SJCRH30 (cell line): ENCODE measurements at regions not wholly inside any gene's neighbourhood (a gene's known extent, or its start where the extent isn't known, plus 50 kb on each side); places are given as distances from the start of the nearest gene placed in this dataset.

Experiments used
- DNase-seq, 2 experiments: peaks; one replicate each; pipeline ENCODE4 v3.0.0-alpha.2; 2015 to 2020
- H3K27ac ChIP-seq: fragments of 250-450 bp; sonication (Bioruptor Pico); 2 replicates; pipeline ENCODE4 v1.5.1; 2020; ENCODE audit warnings: mild to moderate bottlenecking, moderate library complexity
- H3K27me3 ChIP-seq: fragments of 250-450 bp; sonication (Bioruptor Pico); 2 replicates; pipeline ENCODE4 v1.5.1; 2020; ENCODE audit warnings: mild to moderate bottlenecking, moderate library complexity
- H3K36me3 ChIP-seq: fragments of 250-450 bp; sonication (Bioruptor Pico); 2 replicates; pipeline ENCODE4 v1.5.1; 2020; ENCODE audit warnings: mild to moderate bottlenecking, moderate library complexity
- H3K4me1 ChIP-seq: fragments of 250-450 bp; sonication (Bioruptor Pico); 2 replicates; pipeline ENCODE4 v1.5.1; 2020; ENCODE audit warnings: mild to moderate bottlenecking, moderate library complexity
- H3K4me3 ChIP-seq: fragments of 250-450 bp; sonication (Bioruptor Pico); 2 replicates; pipeline ENCODE4 v1.5.1; 2020; ENCODE audit warnings: mild to moderate bottlenecking, moderate library complexity
- H3K9me3 ChIP-seq: fragments of 250-450 bp; sonication (Bioruptor Pico); replicated peaks from 2 replicates; pipeline ENCODE4 v1.5.1; 2020; ENCODE audit warnings: mild to moderate bottlenecking, moderate library complexity

GRCh38 chr3:18841422-18842343 is 306.6 kb upstream of the KCNH8 start:
- Histone ChIP-seq H3K4me3 (no peak overlapping the region), H3K27ac (no peak overlapping the region), H3K27me3 (no peaks in the 10 kb centered on the region)

GRCh38 chr3:18840535-18841137 is 307.7 kb upstream of the KCNH8 start:
- no peaks in the 10 kb centered on the region for H3K36me3 ChIP-seq
- H3K4me3 ChIP-seq: no peak overlapping the region
- H3K9me3 ChIP-seq: no peaks in the 10 kb centered on the region

More at GRCh38 chr3:18841422-18842343, 306.6 kb upstream of the KCNH8 start:
- no peak for DNase-seq
- H3K4me1 ChIP-seq: no peaks in the 10 kb centered on the region
- H3K9me3 ChIP-seq: no peaks in the 10 kb centered on the region
- H3K36me3 ChIP-seq: no peaks in the 10 kb centered on the region

GRCh38 chr3:18838758-18839157 is 309.6 kb upstream of the KCNH8 start:
- no peaks in the 10 kb centered on the region for H3K36me3 ChIP-seq
- no peaks in the 10 kb centered on the region for H3K27me3 ChIP-seq
- H3K27ac ChIP-seq: no peak overlapping the region
- no peaks in the 10 kb centered on the region for H3K9me3 ChIP-seq
- no peak overlapping the region for H3K4me3 ChIP-seq
- no peak for DNase-seq
- H3K4me1 ChIP-seq: no peaks in the 10 kb centered on the region

More at GRCh38 chr3:18840535-18841137, 307.7 kb upstream of the KCNH8 start:
- H3K4me1 ChIP-seq: no peaks in the 10 kb centered on the region
- H3K27ac ChIP-seq: no peak overlapping the region
- DNase-seq: no peak
- no peaks in the 10 kb centered on the region for H3K27me3 ChIP-seq

- no peak overlapping the region for H3K27ac ChIP-seq
- H3K27me3 ChIP-seq: no peaks in the 10 kb centered on the region
- DNase-seq: no peak
- no peak overlapping the region for H3K4me3 ChIP-seq
- no peaks in the 10 kb centered on the region for H3K9me3 ChIP-seq
- no peaks in the 10 kb centered on the region for H3K36me3 ChIP-seq
- no peaks in the 10 kb centered on the region for H3K4me1 ChIP-seq
These were observed 311.1 kb upstream of the KCNH8 start for GRCh38 chr3:18837137-18837755.

- H3K9me3 ChIP-seq: no peaks in the 10 kb centered on the region
- no peaks in the 10 kb centered on the region for H3K4me1 ChIP-seq
- H3K36me3 ChIP-seq: no peaks in the 10 kb centered on the region
- no peak for DNase-seq
- H3K27ac ChIP-seq: no peak overlapping the region
- H3K4me3 ChIP-seq: no peak overlapping the region
- H3K27me3 ChIP-seq: no peaks in the 10 kb centered on the region
These were observed 313.3 kb upstream of the KCNH8 start for GRCh38 chr3:18835021-18835420.

GRCh38 chr3:18830087-18830486 is 318.2 kb upstream of the KCNH8 start:
- Histone ChIP-seq H3K27ac (no peak overlapping the region), H3K4me3 (no peak overlapping the region), H3K4me1 (no peaks in the 10 kb centered on the region), H3K9me3 (no peaks in the 10 kb centered on the region), H3K27me3 (no peaks in the 10 kb centered on the region), H3K36me3 (no peaks in the 10 kb centered on the region)
- no peak for DNase-seq

- no peak overlapping the region for H3K27ac ChIP-seq
- H3K4me1 ChIP-seq: no peaks in the 10 kb centered on the region
- no peaks in the 10 kb centered on the region for H3K27me3 ChIP-seq
- no peaks in the 10 kb centered on the region for H3K9me3 ChIP-seq
- no peaks in the 10 kb centered on the region for H3K36me3 ChIP-seq
- DNase-seq: no peak
- no peak overlapping the region for H3K4me3 ChIP-seq
These were observed 319.7 kb upstream of the KCNH8 start for GRCh38 chr3:18828637-18829036.

GRCh38 chr3:18827664-18828063 is 320.6 kb upstream of the KCNH8 start:
- Histone ChIP-seq H3K36me3 (no peaks in the 10 kb centered on the region), H3K4me3 (no peak overlapping the region), H3K27me3 (no peaks in the 10 kb centered on the region), H3K4me1 (no peaks in the 10 kb centered on the region), H3K9me3 (no peaks in the 10 kb centered on the region), H3K27ac (no peak overlapping the region)
- DNase-seq: no peak

- no peaks in the 10 kb centered on the region for H3K4me1 ChIP-seq
- no peak for DNase-seq
- H3K27me3 ChIP-seq: no peaks in the 10 kb centered on the region
- no peaks in the 10 kb centered on the region for H3K9me3 ChIP-seq
- H3K36me3 ChIP-seq: no peaks in the 10 kb centered on the region
- H3K4me3 ChIP-seq: no peak overlapping the region
- no peak overlapping the region for H3K27ac ChIP-seq
These were observed 322.6 kb upstream of the KCNH8 start for GRCh38 chr3:18825665-18826064.

- Histone ChIP-seq H3K36me3 (no peaks in the 10 kb centered on the region), H3K4me3 (no peak overlapping the region), H3K4me1 (no peaks in the 10 kb centered on the region), H3K9me3 (no peaks in the 10 kb centered on the region), H3K27me3 (no peaks in the 10 kb centered on the region), H3K27ac (no peak overlapping the region)
- DNase-seq: no peak
These were observed 335.0 kb upstream of the KCNH8 start for GRCh38 chr3:18813300-18813699.

GRCh38 chr3:18812316-18812715 is 336.0 kb upstream of the KCNH8 start:
- DNase-seq: peak; percentile 9 to 20
- Histone ChIP-seq H3K27me3 (no peaks in the 10 kb centered on the region), H3K4me1 (no peaks in the 10 kb centered on the region), H3K9me3 (no peaks in the 10 kb centered on the region), H3K4me3 (no peak overlapping the region), H3K36me3 (no peaks in the 10 kb centered on the region), H3K27ac (no peak overlapping the region)

- no peak overlapping the region for H3K27ac ChIP-seq
- H3K4me3 ChIP-seq: no peak overlapping the region
- no peaks in the 10 kb centered on the region for H3K4me1 ChIP-seq
- H3K9me3 ChIP-seq: no peaks in the 10 kb centered on the region
- DNase-seq: no peak
- H3K27me3 ChIP-seq: no peaks in the 10 kb centered on the region
- H3K36me3 ChIP-seq: no peaks in the 10 kb centered on the region
These were observed 338.0 kb upstream of the KCNH8 start for GRCh38 chr3:18810306-18810661.

- no peaks in the 10 kb centered on the region for H3K36me3 ChIP-seq
- no peak for DNase-seq
- H3K4me1 ChIP-seq: no peaks in the 10 kb centered on the region
- no peak overlapping the region for H3K4me3 ChIP-seq
- no peak overlapping the region for H3K27ac ChIP-seq
- no peaks in the 10 kb centered on the region for H3K9me3 ChIP-seq
- no peaks in the 10 kb centered on the region for H3K27me3 ChIP-seq
These were observed 338.5 kb upstream of the KCNH8 start for GRCh38 chr3:18809640-18810305.

GRCh38 chr3:18808429-18808828 is 339.9 kb upstream of the KCNH8 start:
- no peak for DNase-seq
- Histone ChIP-seq H3K4me1 (no peaks in the 10 kb centered on the region), H3K27me3 (no peaks in the 10 kb centered on the region), H3K9me3 (no peaks in the 10 kb centered on the region), H3K36me3 (no peaks in the 10 kb centered on the region), H3K27ac (no peak overlapping the region), H3K4me3 (no peak overlapping the region)

GRCh38 chr3:18807593-18807992 is 340.7 kb upstream of the KCNH8 start:
- Histone ChIP-seq H3K27ac (no peak overlapping the region), H3K4me1 (no peaks in the 10 kb centered on the region), H3K4me3 (no peak overlapping the region), H3K36me3 (no peaks in the 10 kb centered on the region), H3K27me3 (no peaks in the 10 kb centered on the region), H3K9me3 (no peaks in the 10 kb centered on the region)
- no peak for DNase-seq
